ENCODE measurements at regions not wholly inside any gene's neighbourhood (a gene's known extent, or its start where the extent isn't known, plus 50 kb on each side); places are given as distances from the start of the nearest gene placed in this dataset.

DNA sequence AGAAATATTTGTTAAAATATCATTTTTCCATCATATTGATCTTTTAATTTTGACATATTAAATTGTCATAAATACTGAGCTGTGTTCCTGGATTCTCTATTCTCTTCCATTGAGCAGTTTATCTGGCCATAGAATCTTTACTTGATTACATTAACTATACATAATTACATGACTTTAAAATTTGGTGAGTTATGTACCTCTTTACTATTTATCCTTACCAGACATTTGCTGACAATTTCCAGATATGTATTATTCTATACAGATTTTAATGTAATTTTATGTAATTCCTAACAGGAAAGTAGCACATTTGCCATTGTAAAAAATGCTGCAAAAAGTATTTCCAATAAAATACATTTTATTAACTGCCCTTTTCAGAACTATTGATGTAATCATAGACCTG, 770.3 kb downstream of the KCTD16 start:
- FAIRE-seq: no peak

DNA sequence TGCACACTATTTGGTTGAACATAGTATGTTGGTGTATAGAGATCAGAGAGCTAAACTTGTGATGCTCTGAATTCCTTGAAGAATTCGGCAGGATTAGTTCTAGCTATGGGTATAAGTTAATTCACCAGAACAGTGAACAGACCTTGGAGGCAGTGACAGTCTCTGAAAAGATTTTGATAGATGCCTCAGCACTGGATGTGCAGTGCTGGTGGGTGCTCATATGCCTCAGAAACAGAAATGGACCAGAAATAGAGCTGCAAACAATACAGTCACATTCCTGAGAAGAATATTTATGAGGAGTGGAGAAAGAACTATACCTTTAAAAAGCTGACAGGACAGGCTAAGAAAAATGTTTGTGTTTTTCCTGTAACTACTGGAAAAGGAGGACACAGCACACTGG, 747.7 kb downstream of the KCTD16 start:
- FAIRE-seq: no peak

DNA sequence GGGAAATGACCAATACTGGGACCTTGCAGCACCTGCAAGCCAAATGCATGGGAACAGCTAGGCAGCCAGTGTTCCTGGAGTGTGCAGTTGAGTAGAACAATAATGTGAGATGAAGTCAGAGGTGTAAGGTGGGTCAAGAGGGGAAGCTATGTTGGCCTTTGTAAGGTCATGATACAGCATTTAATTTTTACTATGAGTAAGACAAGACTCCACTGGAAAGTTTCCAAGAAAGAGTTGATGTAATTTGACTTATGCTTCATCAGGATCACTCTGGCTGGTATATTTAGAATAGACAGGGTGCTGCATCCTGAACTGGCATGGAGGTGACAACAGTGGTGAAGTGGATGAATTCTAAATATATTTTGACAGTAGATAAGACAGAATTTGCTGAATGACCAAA, 744.8 kb downstream of the KCTD16 start:
- no peak for FAIRE-seq

DNA sequence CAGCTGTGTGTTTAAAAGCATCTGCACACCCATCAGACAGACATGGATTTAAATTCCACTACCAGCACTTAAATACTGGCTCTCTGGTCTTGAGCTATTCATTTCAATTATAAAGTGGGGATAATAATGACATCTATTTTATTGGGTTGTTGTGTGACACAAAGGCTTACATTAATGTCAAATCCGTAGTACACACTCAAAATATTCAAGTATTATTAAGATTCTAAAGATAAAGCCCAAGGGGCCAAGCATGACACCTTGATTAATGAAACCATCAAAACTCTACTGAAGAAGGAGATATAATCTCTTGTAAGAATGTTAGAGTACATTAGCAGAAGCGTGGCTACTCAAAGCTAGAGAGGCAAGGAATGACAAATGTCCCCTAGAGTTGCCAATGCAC, 743.0 kb downstream of the KCTD16 start:
- FAIRE-seq: no peak

DNA sequence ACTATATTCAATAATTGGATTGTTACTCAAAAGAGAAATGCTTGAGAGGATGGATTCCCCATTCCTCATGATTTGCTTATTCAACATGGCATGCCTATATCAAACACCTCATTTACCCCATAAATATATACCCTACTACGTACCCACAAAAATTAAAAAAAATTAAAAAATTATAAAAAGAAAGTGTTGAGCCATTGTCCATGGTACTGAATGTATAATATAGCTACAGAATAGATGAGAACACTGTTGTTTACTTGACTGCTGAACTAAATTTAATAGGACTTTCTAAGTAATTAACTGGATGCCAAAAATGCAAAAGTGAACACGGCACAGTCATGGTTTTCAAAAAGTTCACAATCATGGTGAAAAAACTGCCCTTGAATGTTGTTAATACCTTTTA, 725.8 kb downstream of the KCTD16 start:
- no peak for FAIRE-seq

DNA sequence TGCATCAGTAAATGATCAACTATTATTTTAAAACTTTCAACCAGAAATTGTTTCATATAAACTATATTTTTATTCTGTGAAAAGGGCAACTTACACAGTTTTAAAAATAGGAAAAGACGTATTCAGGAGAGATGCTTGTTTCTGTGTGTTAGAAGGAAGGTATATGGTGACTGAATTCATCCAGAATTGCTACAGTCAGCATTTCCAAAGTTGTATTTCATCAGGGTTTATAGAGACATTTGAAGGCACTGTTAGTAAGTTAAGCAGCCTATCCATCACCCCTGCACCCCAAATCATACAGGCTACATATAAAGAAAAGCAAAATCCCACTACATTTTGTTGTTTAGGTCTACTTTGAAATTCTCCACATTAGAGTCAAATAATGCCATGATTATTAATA, 716.0 kb downstream of the KCTD16 start:
- no peak for FAIRE-seq

DNA sequence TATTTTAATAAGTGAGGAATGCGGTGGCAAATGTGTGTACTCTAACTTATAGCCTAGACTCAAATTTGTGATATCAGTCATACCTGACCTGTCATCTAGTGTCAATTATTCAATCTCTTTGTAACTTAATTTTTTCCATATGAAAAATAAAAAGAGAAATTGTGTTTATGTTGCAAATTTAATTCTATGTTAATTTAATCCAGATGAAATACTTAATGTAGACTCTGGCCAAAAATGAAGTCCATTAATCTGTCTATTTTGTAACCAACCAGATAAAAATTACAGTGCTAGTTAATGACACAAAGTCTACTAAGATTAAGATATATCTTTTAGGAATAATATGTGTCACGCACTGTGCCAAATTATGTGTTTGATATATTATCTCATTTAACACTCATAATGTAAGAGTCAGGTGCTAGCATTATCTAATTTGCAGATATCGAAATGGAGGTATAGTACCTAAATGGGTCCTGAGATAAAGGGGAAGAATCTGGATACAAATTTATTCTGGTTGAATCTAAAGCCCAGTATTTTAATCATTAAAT, 712.1 kb downstream of the KCTD16 start:
- no peak for FAIRE-seq

DNA sequence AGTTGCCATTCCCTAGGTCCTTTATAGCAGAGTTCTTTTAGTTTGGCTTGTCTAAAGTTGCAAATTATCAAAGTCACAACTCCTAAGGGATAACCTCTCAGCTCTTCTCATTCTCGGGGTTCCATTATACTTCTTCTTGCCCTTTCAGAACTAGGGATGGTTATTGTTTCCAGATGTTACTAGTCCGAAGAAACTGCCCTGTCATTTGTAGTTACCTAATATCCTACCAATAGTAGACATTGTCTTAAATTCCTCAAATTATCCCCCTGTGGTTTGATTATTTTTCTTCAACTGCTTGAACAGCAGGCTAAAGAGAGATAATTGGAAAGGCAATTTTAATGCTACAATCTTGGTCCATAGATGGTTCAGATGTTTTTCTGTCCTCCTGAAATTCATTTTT, 709.8 kb downstream of the KCTD16 start:
- no peak for FAIRE-seq

DNA sequence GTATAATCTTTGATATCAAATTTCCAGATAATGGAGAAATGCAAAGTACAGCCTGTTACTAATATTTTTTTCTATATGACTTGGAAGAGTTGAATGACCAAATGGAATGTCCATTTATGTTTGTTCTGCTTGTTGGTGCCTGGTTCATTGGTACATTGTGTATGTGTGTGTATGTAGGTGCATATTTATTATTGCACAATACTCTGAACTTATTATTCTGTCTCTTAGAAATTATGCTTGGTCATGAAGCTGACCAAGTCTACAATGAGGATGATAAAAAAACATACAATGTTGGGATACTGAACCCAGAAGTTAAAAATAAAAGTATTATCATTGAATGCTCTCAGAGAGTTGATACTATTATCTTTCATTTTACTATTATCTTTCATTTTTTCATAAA, 706.3 kb downstream of the KCTD16 start:
- no peak for FAIRE-seq

DNA sequence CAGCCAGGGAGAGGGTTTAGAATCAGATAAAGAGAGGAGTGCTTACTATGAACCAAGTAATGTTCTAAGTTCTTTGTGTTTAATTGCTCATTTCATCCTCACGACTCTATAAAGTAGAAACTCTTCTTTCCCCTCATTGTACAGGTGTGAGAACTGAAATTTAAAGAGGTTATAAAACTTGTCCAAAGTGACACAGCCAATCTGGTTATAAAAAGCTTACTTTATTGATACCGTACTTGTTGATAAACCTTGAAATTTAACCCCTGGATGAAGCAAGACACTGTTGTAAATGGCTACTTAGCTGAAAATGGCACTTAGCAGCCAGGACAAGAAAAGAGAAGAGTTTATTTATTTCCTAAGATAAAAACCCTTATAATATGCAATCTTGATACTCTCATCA, 702.4 kb downstream of the KCTD16 start:
- FAIRE-seq: no peak

DNA sequence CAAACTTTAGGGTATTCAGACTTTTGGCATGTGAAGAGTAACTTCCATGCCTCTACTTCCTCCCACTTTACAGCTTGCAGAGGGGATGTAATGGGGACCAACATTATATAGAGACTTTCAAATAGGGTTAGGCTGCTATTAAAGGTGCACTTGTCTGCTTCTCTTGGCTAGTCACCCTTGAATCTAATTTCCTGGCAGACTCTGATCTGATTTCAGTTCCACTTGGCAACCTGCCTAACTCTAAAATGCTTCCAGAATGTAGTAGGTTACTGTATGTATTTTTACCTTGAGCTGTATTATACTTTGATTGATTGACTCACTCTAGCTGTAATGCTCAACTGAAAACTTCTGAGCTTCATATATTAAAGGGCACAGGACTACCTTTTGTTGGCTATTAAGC, 693.4 kb downstream of the KCTD16 start:
- no peak for FAIRE-seq

DNA sequence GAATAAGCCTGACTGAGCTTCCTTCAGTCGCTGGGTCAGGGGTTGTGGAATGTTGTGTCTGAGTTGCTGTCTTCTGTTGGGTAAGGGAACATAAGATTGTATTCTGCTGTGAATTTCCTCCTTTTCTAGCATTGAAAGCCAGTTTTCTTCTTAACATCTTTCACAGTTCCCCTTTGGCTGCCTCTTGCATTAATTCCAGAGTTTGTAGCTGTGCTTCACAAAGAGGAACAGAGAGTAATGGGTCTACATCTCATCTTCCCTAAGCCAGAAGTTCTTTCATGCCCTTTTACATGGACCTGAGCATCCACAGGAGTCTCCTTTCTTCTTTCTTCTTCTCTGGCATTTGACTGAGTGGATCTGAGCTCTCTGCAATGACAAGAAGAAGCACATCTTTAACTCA, 686.8 kb downstream of the KCTD16 start:
- no peak for FAIRE-seq

DNA sequence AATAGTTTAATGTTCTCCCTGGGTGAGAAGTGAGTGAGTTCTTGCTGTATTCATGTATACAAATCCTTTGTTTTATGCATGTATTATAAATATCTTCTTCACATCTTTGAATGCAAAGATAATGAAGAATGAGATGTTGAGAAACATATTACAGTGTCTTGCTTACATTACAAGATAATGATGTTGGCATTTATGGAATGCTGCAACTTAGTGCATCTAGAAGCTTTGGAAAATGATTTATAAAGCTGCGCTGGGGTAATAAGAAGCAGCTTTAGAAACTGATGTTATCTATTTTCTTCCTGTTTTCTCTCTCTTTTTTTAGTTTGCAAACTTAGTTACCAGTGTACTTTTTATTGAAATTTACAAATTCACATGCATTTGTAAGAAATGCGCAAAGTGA, 673.4 kb downstream of the KCTD16 start:
- no peak for FAIRE-seq

DNA sequence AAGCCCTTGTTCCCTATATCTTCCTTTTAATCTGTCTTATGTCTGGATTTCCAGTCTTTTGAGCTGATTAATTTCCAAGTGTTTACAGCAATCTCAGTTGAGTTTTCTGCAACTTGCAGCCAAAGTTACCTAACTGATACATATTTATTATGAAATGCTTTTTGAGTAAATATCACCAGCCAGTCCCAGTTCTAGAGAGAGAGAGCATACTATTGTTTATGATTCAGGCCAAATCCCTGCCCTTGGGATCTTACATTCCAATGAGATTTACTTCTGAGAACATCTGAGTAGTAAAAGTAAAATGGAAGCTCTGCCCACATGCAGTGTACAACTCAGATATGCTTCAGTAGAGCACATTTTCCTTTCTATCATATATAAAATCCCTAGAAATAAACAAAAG, 661.7 kb downstream of the KCTD16 start:
- FAIRE-seq: no peak

DNA sequence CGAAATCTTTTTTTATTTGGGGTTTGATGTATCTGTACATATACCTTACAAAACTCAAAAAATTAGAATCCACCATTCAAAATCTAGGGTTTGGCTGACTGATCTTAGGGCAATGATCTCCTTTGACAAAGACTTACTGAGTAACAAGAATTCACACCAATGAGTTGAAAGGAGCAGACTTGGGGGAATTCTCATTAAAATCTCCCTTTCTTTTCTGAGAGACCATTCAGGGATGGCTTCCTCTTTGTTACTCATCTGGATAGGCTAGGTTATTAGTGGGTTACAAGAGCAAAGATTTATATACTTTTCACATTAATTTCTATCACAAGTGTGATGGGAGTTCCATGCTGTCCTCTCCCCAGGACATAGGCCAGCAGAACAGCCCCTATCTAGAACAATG, 661.0 kb downstream of the KCTD16 start:
- no peak for FAIRE-seq

DNA sequence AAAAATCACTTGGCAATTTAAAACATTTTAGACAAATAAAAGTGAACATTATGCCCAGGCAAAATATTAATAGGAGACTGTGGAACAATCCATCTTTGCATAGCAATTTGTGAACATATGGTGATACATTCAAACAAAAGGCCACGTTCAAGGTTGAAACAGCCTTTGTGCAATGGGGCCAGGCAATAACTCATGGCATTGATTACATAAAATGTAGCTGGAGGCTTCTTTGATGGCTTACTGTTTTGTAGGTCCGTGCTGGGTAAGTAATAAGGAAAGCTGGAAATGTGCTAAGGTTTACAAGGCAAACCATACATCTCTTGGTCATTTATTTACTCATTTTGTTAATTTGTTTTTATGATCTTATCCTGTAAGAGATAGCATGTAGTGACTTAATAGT, 651.8 kb downstream of the KCTD16 start:
- no peak for FAIRE-seq

DNA sequence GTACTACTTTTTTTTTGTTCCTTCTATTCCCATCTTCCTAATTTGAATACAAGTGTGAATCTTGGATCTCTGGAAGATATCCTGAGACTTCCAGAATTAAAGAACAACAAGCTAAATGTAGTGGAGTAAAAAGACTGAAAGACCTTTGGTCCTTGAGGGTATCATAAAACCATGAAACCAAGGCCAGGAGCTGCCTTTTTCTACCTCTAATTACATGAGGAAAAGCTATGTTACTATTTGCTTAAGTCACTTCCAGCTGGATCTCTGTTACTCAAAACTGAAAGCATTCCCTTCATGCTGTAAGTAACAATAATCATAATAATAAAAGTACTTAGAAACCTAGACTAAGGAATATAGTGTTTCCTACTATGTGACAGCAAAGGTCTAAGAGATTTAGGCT, 649.6 kb downstream of the KCTD16 start:
- FAIRE-seq: no peak

DNA sequence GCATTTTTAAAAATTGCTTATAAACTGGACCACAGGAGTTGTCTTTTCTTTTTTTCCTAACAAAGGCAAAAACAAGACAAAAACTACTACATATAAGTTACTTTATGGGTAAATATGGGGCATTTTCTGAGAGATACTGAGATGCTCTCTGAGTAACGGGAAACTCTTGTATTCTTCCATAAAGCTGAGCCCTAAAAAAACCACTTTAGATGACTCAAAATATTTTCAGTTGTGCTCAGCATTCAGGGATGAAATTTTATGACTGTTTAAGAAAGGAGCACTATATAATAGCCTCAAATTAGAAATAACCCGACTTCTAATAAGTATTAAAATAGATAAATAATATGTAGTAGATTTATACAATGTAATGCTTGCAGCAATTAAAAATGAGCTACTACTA, 644.5 kb downstream of the KCTD16 start:
- no peak for FAIRE-seq

DNA sequence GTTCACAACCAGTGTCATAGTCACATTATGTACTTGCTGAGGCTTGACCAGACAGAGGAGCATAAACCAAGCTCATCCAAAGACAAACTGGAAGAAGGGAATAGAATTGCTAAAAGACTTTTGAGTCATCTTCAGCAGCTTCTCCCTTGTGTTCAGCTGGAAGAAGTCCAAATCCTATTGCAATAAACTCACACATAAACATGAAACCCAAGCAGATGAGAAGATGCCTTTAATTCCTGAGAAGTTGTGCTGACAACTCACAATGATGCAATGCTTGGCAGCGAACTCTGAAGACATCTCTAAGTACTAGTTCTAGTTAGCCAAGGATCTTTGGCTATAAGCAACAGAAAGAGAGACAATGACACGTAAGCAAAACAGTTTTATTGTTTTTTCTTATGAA, 642.1 kb downstream of the KCTD16 start:
- no peak for FAIRE-seq

DNA sequence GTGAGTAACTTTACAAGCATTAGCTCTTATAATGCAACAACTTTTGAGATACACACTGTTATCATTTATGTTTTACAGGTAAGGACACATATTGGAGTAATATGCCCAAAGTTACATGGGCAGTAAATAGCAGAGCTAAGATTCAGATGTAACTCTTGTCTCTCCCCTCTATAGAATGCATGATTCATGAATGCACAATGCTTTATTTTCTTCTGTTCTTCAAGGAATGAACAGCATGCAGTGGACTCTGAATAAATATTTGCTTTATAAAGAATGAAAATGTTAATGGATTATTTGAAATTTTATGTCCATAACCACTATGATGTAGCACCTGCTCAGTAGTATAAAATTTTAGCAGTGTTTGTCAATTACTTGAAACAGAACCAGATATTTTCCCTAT, 629.5 kb downstream of the KCTD16 start:
- FAIRE-seq: no peak

DNA sequence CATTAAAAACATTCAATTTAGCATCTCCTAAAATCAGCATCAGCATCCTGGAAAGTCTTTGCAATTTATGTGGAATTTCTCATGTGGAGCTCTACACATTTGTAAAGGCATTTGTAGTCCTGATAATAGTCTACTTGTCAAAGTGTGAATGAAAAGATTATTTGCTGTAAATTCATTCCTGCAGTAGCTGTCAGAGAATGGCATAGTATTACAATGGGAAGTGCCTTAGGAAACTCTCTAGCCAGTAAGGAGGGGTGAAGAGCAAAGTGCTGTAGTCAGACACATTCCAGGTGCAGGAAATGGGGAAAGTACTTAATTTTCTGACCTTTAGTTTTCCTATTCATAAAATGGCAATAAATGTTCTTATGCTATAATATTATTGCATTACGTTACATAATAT, 627.9 kb downstream of the KCTD16 start:
- FAIRE-seq: no peak

DNA sequence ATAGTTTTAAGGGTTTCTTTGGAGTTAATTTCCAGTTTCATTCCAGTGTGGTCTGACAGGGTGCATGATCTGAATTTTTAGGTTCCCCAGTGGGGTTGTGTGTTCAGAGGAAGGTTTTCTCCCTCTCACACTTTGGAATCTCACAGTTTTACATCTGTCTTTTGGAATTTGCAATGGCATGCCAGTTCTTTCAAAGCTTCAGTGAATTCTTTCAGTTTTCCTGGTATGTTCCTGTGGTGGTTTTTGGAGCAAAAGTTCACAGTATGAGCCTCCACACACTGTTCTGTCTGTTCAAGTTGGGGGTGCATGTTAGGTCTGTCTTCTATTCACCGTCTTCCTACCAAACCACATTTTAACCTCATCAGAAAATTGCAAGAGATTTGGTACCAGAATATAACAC, 624.2 kb downstream of the KCTD16 start:
- FAIRE-seq: no peak

DNA sequence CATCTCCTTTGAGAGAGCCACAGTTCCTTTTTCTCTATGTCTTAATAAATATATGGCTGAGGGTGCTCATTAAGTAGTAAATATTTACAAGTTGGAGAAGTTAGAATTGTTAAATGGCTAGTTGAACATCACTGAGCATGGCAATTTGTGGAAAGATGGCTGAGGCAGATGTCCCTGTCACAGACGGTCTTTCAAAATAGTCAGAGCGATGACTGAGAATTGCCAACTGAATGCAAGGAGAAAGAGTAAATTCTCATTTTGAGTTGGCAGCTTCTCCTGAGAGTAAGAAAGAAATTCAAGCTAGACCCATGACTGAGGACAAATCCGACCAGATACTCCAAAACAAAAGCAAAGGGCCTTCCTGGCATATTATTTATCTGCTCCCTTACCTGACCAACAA, 617.9 kb downstream of the KCTD16 start:
- FAIRE-seq: no peak

DNA sequence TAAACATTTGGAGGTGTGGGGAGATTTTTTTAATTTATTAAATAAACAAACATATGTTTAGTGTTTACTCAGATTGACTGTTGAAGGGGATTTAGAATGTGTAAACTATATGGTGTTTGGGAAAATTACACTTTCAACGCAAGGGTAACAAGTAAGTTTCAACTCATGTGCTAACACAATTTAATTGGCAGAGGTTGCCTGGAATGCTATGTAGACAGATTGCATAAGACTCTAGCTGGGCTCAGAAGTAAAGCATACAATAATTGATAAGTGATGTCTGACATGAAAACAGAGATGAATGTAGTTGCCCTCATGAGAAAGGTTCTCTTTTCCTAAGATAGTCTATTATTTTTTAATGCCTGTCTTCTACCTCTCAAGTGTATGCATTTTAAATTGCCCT, 617.4 kb downstream of the KCTD16 start:
- FAIRE-seq: no peak

DNA sequence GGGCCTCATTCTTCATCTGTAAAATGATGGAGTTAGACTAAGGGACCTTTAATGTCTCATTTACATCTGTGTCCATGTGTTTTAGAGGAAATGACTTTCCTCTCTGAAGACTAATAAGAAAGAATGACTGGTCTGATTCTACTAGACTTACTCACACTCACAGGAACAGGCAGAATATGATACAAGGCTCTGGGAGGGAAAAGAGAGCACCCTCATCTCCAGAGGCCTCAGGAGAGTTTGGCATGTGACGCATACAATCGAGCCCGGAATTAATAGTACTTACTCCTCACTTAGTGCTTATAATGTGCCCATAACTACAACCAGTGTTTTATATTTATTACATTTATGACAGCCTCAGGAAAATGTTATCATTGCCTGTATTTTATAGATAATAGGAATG, 608.7 kb downstream of the KCTD16 start:
- FAIRE-seq: no peak

DNA sequence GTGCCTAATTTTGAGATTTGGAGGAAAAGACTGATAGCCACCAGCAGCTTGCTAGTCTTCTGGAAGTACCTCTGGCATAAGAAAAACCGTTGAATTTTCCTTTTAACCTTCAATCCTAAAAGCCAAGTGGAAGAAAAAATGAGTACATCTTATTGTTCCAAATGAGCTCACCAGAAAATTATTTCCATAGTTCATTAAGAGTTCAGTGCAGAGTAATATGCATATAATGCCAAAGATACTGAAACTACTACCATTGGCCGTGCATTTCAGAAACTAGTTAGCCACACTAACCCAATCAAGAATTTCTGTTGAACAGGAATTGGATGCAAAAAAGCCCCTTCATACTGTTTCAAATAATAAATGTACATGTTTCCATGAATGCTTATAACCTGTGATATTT, 607.9 kb downstream of the KCTD16 start:
- no peak for FAIRE-seq
